Bronchial epithelial cell (primary cell): ENCODE measurements at regions not wholly inside any gene's neighbourhood (a gene's known extent, or its start where the extent isn't known, plus 50 kb on each side); places are given as distances from the start of the nearest gene placed in this dataset.

Experiments used
- DNase-seq: peaks from one replicate; pipeline ENCODE4 v3.0.0-alpha.2; 2010; ENCODE audit warnings: low read depth
- FAIRE-seq: peaks from 2 replicates; lab custom pipeline; 2011; peaks lifted over from hg19 to GRCh38; lab: Jason Lieb, UNC
- H3K27me3 ChIP-seq: 2 replicates; pipeline ENCODE4 v1.5.1; 2011; ENCODE audit warnings: low read length; ENCODE audit not compliant: control insufficient read depth, insufficient read depth
- H3K36me3 ChIP-seq: 2 replicates; pipeline ENCODE4 v1.5.1; 2011; ENCODE audit warnings: low read length; ENCODE audit not compliant: control insufficient read depth, insufficient read depth
- H3K4me3 ChIP-seq: 2 replicates; pipeline ENCODE4 v1.5.1; 2011; ENCODE audit warnings: mild to moderate bottlenecking, low read depth, low read length, control low read depth
- TF ChIP-seq, protein P1 (sequence below): IDR thresholded peaks from 2 replicates; pipeline ENCODE4 v1.5.1; 2011; ENCODE audit warnings: mild to moderate bottlenecking, moderate library complexity, low read length, control low read depth, inconsistent platforms; ENCODE audit not compliant: insufficient read depth, severe bottlenecking

DNA sequence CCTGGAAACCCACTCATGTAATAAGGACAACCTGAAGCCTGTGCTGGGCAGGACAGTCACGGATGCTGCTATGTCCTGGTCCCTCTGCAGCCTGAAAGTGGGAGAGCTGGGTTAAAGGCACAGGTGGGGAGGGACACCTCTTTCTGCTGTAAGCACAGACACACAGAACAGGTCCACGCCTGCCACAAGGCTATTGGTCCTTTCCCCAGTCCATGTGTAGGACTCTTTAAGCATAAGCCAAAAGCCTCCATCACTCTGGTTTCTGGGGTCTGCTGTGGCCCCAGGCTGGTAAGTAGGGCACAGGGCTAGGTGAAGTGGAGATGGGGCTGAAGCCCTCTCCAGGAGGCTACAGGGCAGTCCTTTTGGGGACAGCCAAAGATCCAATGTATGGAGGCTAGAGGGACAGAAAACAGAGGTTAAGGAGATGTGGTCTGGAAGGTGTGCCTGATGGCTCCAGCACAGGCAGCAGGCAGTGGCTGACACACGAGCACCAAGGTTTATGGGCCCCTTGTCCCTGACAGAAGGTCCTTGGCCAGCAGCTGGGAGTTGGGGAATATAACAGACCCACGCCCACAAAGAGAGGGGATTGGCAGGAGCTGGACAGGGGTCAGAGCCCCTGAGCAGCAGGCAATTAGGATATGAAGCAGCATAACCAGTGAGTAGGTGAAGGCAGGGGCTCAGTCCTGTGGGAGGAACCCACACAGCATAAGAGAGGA lies 203.6 kb upstream of the MVB12B start:
- H3K4me3 ChIP-seq, result no peak overlapping the region
- H3K27me3 ChIP-seq, result no peaks in the 10 kb centered on the region
- FAIRE-seq (no peak), DNase-seq (no peak)
- no peaks in the 10 kb centered on the region for H3K36me3 ChIP-seq
- TF ChIP-seq, protein P1, sequence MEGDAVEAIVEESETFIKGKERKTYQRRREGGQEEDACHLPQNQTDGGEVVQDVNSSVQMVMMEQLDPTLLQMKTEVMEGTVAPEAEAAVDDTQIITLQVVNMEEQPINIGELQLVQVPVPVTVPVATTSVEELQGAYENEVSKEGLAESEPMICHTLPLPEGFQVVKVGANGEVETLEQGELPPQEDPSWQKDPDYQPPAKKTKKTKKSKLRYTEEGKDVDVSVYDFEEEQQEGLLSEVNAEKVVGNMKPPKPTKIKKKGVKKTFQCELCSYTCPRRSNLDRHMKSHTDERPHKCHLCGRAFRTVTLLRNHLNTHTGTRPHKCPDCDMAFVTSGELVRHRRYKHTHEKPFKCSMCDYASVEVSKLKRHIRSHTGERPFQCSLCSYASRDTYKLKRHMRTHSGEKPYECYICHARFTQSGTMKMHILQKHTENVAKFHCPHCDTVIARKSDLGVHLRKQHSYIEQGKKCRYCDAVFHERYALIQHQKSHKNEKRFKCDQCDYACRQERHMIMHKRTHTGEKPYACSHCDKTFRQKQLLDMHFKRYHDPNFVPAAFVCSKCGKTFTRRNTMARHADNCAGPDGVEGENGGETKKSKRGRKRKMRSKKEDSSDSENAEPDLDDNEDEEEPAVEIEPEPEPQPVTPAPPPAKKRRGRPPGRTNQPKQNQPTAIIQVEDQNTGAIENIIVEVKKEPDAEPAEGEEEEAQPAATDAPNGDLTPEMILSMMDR, result no peak

DNA sequence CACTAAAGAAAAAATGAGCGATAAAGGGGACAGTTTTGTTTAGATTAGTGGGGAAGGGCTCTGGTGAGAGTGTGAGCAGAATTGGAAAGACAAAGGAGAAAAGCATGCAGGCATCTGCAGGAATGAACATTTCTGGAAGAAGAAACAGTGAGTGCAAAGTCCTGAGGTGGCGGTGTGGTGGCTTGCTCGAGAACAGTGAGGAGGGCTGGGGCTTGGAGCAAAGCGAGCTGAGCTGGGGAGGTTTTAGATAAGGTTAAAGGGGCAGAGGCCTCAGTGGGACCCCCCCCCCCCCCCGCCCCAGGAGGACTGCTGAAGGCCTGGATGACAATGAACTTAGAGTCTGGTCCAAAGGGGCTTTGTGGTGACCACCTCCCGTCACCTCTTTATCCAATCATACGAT lies 202.7 kb upstream of the MVB12B start:
- TF ChIP-seq, protein P1, result no peak
- FAIRE-seq (no peak), DNase-seq (no peak)
- Histone ChIP-seq H3K36me3 (no peaks in the 10 kb centered on the region), H3K27me3 (no peaks in the 10 kb centered on the region), H3K4me3 (no peak overlapping the region)

DNA sequence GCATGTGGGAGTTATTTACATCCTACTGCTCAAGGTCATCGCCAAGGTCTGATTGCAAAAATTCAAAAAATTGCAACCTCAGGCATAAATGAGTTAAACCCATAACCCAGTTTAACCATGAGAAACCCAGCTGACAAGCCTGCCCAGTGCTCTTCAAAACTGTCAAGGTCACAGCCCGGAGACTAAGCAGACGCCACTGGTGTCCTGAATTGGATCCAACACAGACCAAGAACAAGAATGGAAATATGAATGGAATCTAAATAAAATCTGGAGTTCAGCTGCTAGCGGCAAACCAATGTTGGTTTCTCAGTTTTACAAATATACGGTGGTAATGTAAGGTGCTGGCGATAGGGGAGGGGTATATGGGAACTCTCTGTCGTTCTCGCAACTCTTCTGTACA lies 201.5 kb upstream of the MVB12B start:
- FAIRE-seq (no peak), DNase-seq (no peak)
- no peaks in the 10 kb centered on the region for H3K36me3 ChIP-seq
- no peak overlapping the region for H3K4me3 ChIP-seq
- TF ChIP-seq, protein P1, result no peak
- H3K27me3 ChIP-seq, result no peaks in the 10 kb centered on the region

DNA sequence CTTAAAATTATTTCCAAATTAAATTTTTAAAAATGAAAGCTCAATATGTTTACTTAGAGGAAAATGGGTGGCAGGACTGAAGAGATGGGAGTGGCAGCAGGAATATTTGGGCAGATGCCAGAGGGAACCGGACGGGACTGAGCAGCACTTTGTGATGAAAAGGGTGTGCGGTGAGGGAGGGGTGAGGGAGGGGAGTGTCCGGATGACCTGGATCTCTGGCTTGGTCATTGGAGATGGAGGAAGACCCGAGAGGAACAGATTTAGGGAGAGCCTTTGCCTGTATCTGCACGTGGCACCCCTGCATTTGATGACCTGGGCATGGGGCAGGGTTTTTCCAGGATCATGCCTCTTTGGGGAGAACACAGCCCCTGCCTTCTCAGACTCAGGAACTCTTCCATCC lies 201.1 kb upstream of the MVB12B start:
- Histone ChIP-seq H3K27me3 (no peaks in the 10 kb centered on the region), H3K4me3 (no peak overlapping the region), H3K36me3 (no peaks in the 10 kb centered on the region)
- DNase-seq, result no peak
- FAIRE-seq, result no peak
- TF ChIP-seq, protein P1, result no peak

DNA sequence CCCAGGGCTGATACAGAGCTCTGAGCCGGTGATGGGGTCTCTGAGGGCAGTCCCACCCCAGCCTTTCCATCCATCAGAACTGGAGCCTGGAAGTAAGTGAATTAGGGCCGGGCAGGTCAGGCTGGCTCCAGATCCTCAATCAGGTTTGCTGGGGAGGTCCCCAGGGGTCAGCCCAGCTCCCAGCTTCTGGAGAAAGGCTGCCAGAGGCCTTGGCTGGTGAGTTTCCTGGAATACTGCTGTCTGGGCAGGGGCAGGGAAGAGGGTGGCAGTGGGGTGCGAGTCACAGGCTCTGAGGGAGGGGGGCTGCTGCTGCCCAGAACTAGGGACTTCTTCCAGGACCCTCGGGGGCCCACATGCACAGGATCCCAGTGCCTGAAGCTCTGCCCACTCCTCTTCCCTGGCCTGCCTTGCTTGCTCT lies 200.6 kb upstream of the MVB12B start:
- no peaks in the 10 kb centered on the region for H3K27me3 ChIP-seq
- no peaks in the 10 kb centered on the region for H3K36me3 ChIP-seq
- H3K4me3 ChIP-seq, result no peak overlapping the region
- DNase-seq, result no peak
- no peak for FAIRE-seq
- TF ChIP-seq, protein P1, result no peak

DNA sequence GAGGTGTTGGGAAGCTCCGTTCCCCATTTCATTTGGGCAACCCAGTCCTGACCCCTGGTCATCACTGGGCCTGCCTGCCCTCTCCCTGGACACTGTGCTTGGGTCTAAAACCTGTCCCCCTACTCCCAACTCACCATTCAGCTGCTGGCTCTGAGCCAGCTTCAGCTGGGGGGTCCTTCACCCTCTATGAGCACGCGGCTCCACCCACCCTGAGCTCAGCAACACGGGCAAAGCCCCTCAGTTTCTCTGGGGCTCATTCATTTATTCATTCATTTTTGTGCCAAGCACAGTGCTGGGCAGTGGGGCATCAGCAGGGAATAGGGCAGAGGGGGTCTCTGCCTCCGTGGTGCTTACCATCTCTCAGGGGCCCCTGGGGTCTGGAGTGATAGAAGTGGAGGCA lies 199.8 kb upstream of the MVB12B start:
- Histone ChIP-seq H3K36me3 (no peaks in the 10 kb centered on the region), H3K4me3 (no peak overlapping the region), H3K27me3 (peaks cover 3% of the 10 kb centered on the region)
- DNase-seq (no peak), FAIRE-seq (no peak)
- TF ChIP-seq, protein P1, result no peak
